OCI-LY7 (cell line): ENCODE measurements at regions not wholly inside any gene's neighbourhood (a gene's known extent, or its start where the extent isn't known, plus 50 kb on each side); places are given as distances from the start of the nearest gene placed in this dataset.

ENCODE experiments used
- BruUV-seq: library from RNA; stranded (reverse); fragments of 400-500 nt; replicated peaks from 2 replicates; lab custom pipeline; 2021; lab: Mats Ljungman, UMichigan
- CTCF ChIA-PET: fragments of 300-600 bp; sonication (Branson Sonifier 250); formaldehyde crosslinking; loops from one replicate; lab custom pipeline; 2022; ENCODE audit warnings: antibody characterized with exemption; ENCODE audit not compliant: unreplicated experiment; lab: Charles Lee
- POLR2A ChIA-PET: fragments of 300-600 bp; sonication (Branson Sonifier 250); formaldehyde crosslinking; loops from one replicate; lab custom pipeline; 2022; ENCODE audit warnings: antibody characterized with exemption; lab: Charles Lee
- DNase-seq: peaks from one replicate; pipeline ENCODE4 v3.0.0-alpha.2; 2015; ENCODE audit warnings: low spot score
- H2AFZ ChIP-seq: fragments of 200-600 bp; sonication (generic), shearing (Covaris generic); 2 replicates; pipeline ENCODE4 v1.6.1; 2014; ENCODE audit warnings: mild to moderate bottlenecking, antibody characterized with exemption, low read length, moderate library complexity
- H3K27ac ChIP-seq: fragments of 200-600 bp; sonication (generic); 2 replicates; pipeline ENCODE4 v1.5.1; 2014; ENCODE audit warnings: mixed run types, low read depth, mild to moderate bottlenecking, moderate library complexity, low read length, inconsistent platforms; ENCODE audit not compliant: poor library complexity, severe bottlenecking
- H3K36me3 ChIP-seq: fragments of 200-600 bp; sonication (generic); 2 replicates; pipeline ENCODE4 v1.6.1; 2014; ENCODE audit warnings: mild to moderate bottlenecking, antibody characterized with exemption, low read length, moderate library complexity, mixed read lengths; ENCODE audit not compliant: insufficient read depth
- H3K4me1 ChIP-seq: fragments of 200-600 bp; sonication (generic); 2 replicates; pipeline ENCODE4 v1.5.1; 2014; ENCODE audit warnings: mild to moderate bottlenecking, low read length; ENCODE audit not compliant: insufficient read depth, poor library complexity, severe bottlenecking
- H3K4me2 ChIP-seq: fragments of 200-600 bp; sonication (generic); 2 replicates; pipeline ENCODE4 v1.6.1; 2014; ENCODE audit warnings: mild to moderate bottlenecking, low read length
- H3K4me3 ChIP-seq: fragments of 200-600 bp; sonication (generic); 2 replicates; pipeline ENCODE4 v1.5.1; 2014; ENCODE audit warnings: mild to moderate bottlenecking, low read depth, low read length; ENCODE audit not compliant: poor library complexity, severe bottlenecking
- H3K79me2 ChIP-seq: fragments of 200-600 bp; sonication (generic); 2 replicates; pipeline ENCODE4 v1.6.1; 2016; ENCODE audit warnings: low read depth, mild to moderate bottlenecking, low read length, moderate library complexity, mixed read lengths; ENCODE audit not compliant: insufficient read depth
- H3K9me2 ChIP-seq: fragments of 200-600 bp; sonication (generic); 2 replicates; pipeline ENCODE4 v1.6.1; 2016; ENCODE audit warnings: mild to moderate bottlenecking, low read length, mixed read lengths; ENCODE audit not compliant: insufficient read depth
- H3K9me3 ChIP-seq: fragments of 200-600 bp; sonication (generic); 2 replicates; pipeline ENCODE4 v1.6.1; 2014; ENCODE audit warnings: mild to moderate bottlenecking, mixed run types, low read length, mixed read lengths
- H4K20me1 ChIP-seq: fragments of 200-600 bp; sonication (generic); 2 replicates; pipeline ENCODE4 v1.6.1; 2014; ENCODE audit warnings: mild to moderate bottlenecking, antibody characterized with exemption, low read length, moderate library complexity, mixed read lengths; ENCODE audit not compliant: insufficient read depth
- CTCF ChIP-seq: fragments of 200-600 bp; sonication (generic); conservative IDR thresholded peaks from 2 replicates; pipeline ENCODE4 v1.5.1; 2014; ENCODE audit warnings: mild to moderate bottlenecking, antibody characterized with exemption, low read length, moderate library complexity, mixed read lengths
- EZH2phosphoT487 ChIP-seq: fragments of 200-600 bp; sonication (generic); IDR thresholded peaks from 2 replicates; pipeline ENCODE4 v1.6.1; 2018; ENCODE audit warnings: low read depth, borderline replicate concordance, mild to moderate bottlenecking, mixed run types, antibody characterized with exemption, low read length, moderate library complexity, mixed read lengths
- intact Hi-C: fragments of 100-400 bp; cut with micrococcal nuclease; formaldehyde crosslinking; loops from one replicate; pipeline ENCODE4 v1.10.0; 2022; ENCODE audit not compliant: unreplicated experiment

GRCh38 chr16:63612462-63613227 is 1509.2 kb downstream of the CDH11 start:
- POLR2A ChIA-PET, result no interaction called here
- CTCF ChIA-PET, result no interaction called here
- DNase-seq, result no peak
- Histone ChIP-seq H3K79me2 (no peaks in the 10 kb centered on the region), H3K27ac (no peak overlapping the region), H3K9me2 (no peaks in the 10 kb centered on the region), H3K4me1 (no peaks in the 10 kb centered on the region), H4K20me1 (no peaks in the 10 kb centered on the region), H2AFZ (no peak overlapping the region), H3K9me3 (no peaks in the 10 kb centered on the region), H3K4me3 (no peak overlapping the region), H3K4me2 (no peak overlapping the region), H3K36me3 (no peaks in the 10 kb centered on the region)
- intact Hi-C loops, result no loop called here
- BruUV-seq, result no TSS peak
- TF ChIP-seq EZH2phosphoT487 (no peak), CTCF (no peak)

- intact Hi-C loops, result no loop called here
- H3K36me3 ChIP-seq, result no peaks in the 10 kb centered on the region
- no peaks in the 10 kb centered on the region for H4K20me1 ChIP-seq
- H3K9me3 ChIP-seq, result no peaks in the 10 kb centered on the region
- no peaks in the 10 kb centered on the region for H3K9me2 ChIP-seq
- ChIA-PET POLR2A (no interaction called here), CTCF (no interaction called here)
- no peaks in the 10 kb centered on the region for H3K4me1 ChIP-seq
- no peak for TF ChIP-seq CTCF
- no peak for TF ChIP-seq EZH2phosphoT487
- H3K4me2 ChIP-seq, result no peak overlapping the region
- H3K4me3 ChIP-seq, result no peak overlapping the region
- H3K27ac ChIP-seq, result no peak overlapping the region
- DNase-seq, result no peak
- no TSS peak for BruUV-seq
- H2AFZ ChIP-seq, result no peak overlapping the region
- H3K79me2 ChIP-seq, result no peaks in the 10 kb centered on the region
Measured at GRCh38 chr16:63606778-63607177, 1515.1 kb downstream of the CDH11 start.

- DNase-seq, result no peak
- Histone ChIP-seq H3K79me2 (no peaks in the 10 kb centered on the region), H4K20me1 (no peaks in the 10 kb centered on the region), H3K4me1 (no peaks in the 10 kb centered on the region), H3K9me3 (no peaks in the 10 kb centered on the region), H2AFZ (no peak overlapping the region), H3K36me3 (no peaks in the 10 kb centered on the region), H3K4me2 (no peak overlapping the region), H3K27ac (no peak overlapping the region), H3K4me3 (no peak overlapping the region), H3K9me2 (no peaks in the 10 kb centered on the region)
- ChIA-PET POLR2A (interaction anchor here (0.6 kb wide), 1 partner anchor 1392 kb away, joined by 3 read pairs; no protein-coding TSS in a partner anchor), CTCF (no interaction called here)
- TF ChIP-seq EZH2phosphoT487, result no peak
- intact Hi-C loops, result no loop called here
- BruUV-seq, result no TSS peak
Measured at GRCh38 chr16:63602206-63602927, 1519.5 kb downstream of the CDH11 start.
